ENCODE measurements at regions not wholly inside any gene's neighbourhood (a gene's known extent, or its start where the extent isn't known, plus 50 kb on each side); places are given as distances from the start of the nearest gene placed in this dataset.

GRCh38 chr5:166582416-166582815, 1709.0 kb upstream of the WWC1 start:
- Histone ChIP-seq H3K27me3 (no peaks in the 10 kb centered on the region), H3K4me3 (no peak overlapping the region), H3K27ac (no peak overlapping the region), H3K36me3 (no peaks in the 10 kb centered on the region), H3K9me3 (no peaks in the 10 kb centered on the region), H3K4me1 (no peaks in the 10 kb centered on the region)
- DNase-seq, result no peak
- in situ Hi-C loops (cut with MboI; ENCODE audit: low pct_ligation_motif_present in 1 of 4, low pct_unique_long_range_greater_than_20kb in 1 of 4, low sequenced_read_pairs in 3 of 4) (no loop called here), intact Hi-C loops (cut with DNase I; ENCODE audit: low total_unique reads) (no loop called here)
- TF ChIP-seq POLR2AphosphoS5 (IDR thresholded peaks at IDR 0.05), result no peak
- TF ChIP-seq POLR2A (IDR thresholded peaks at IDR 0.05), result no peak
- no peak for TF ChIP-seq EP300 (IDR thresholded peaks at IDR 0.05; ENCODE audit: low read depth)
- TF ChIP-seq CTCF (IDR thresholded peaks at IDR 0.05), result no peak
- 66 to 85% methylated on average over 3 to 4 of the region's 4 CpGs for WGBS, 2 donors (ENCODE audit: low coverage in 1 of 2)

- H3K4me3 ChIP-seq, result no peak overlapping the region
- DNase-seq, result no peak
- no peaks in the 10 kb centered on the region for H3K4me1 ChIP-seq
- H3K27me3 ChIP-seq, result no peaks in the 10 kb centered on the region
- in situ Hi-C loops (cut with MboI; ENCODE audit: low pct_ligation_motif_present in 1 of 4, low pct_unique_long_range_greater_than_20kb in 1 of 4, low sequenced_read_pairs in 3 of 4), result no loop called here
- intact Hi-C loops (cut with DNase I; ENCODE audit: low total_unique reads), result loop anchor here (5.0 kb wide), 1 partner anchor 1782 kb away; no protein-coding TSS in a partner anchor
- no peak for TF ChIP-seq CTCF (IDR thresholded peaks at IDR 0.05)
- no peak overlapping the region for H3K27ac ChIP-seq
- no peaks in the 10 kb centered on the region for H3K36me3 ChIP-seq
- H3K9me3 ChIP-seq, result no peaks in the 10 kb centered on the region
Measured at GRCh38 chr5:166594567-166594966, 1696.9 kb upstream of the WWC1 start.

- in situ Hi-C loops (cut with MboI; ENCODE audit: low pct_ligation_motif_present in 1 of 4, low pct_unique_long_range_greater_than_20kb in 1 of 4, low sequenced_read_pairs in 3 of 4), result no loop called here
- intact Hi-C loops (cut with DNase I; ENCODE audit: low total_unique reads), result no loop called here
- WGBS, 2 donors (ENCODE audit: low coverage in 1 of 2), result 51 to 57% methylated on average over 7 of the region's 7 CpGs
- TF ChIP-seq CTCF (IDR thresholded peaks at IDR 0.05) (no peak), POLR2AphosphoS5 (IDR thresholded peaks at IDR 0.05) (no peak), EP300 (IDR thresholded peaks at IDR 0.05; ENCODE audit: low read depth) (no peak), POLR2A (IDR thresholded peaks at IDR 0.05) (no peak)
- no peaks in the 10 kb centered on the region for H3K4me1 ChIP-seq
- no peak for DNase-seq
- no peak overlapping the region for H3K4me3 ChIP-seq
- H3K27me3 ChIP-seq, result no peaks in the 10 kb centered on the region
- no peaks in the 10 kb centered on the region for H3K36me3 ChIP-seq
- H3K9me3 ChIP-seq, result no peaks in the 10 kb centered on the region
- H3K27ac ChIP-seq, result no peak overlapping the region
Measured at GRCh38 chr5:166595274-166595951, 1696.0 kb upstream of the WWC1 start.

GRCh38 chr5:166596043-166596442, 1695.4 kb upstream of the WWC1 start:
- no peaks in the 10 kb centered on the region for H3K36me3 ChIP-seq
- intact Hi-C loops (cut with DNase I; ENCODE audit: low total_unique reads), result no loop called here
- in situ Hi-C loops (cut with MboI; ENCODE audit: low pct_ligation_motif_present in 1 of 4, low pct_unique_long_range_greater_than_20kb in 1 of 4, low sequenced_read_pairs in 3 of 4), result no loop called here

GRCh38 chr5:166602271-166602670, 1689.2 kb upstream of the WWC1 start:
- Histone ChIP-seq H3K27me3 (no peaks in the 10 kb centered on the region), H3K27ac (no peak overlapping the region), H3K4me3 (no peak overlapping the region), H3K4me1 (no peaks in the 10 kb centered on the region), H3K36me3 (no peaks in the 10 kb centered on the region), H3K9me3 (no peaks in the 10 kb centered on the region)
- intact Hi-C loops (cut with DNase I; ENCODE audit: low total_unique reads) (no loop called here), in situ Hi-C loops (cut with MboI; ENCODE audit: low pct_ligation_motif_present in 1 of 4, low pct_unique_long_range_greater_than_20kb in 1 of 4, low sequenced_read_pairs in 3 of 4) (no loop called here)
- WGBS, 2 donors (ENCODE audit: low coverage in 1 of 2), result 65 to 100% methylated on average over 2 of the region's 2 CpGs
- TF ChIP-seq POLR2A (IDR thresholded peaks at IDR 0.05) (no peak), POLR2AphosphoS5 (IDR thresholded peaks at IDR 0.05) (no peak), CTCF (IDR thresholded peaks at IDR 0.05) (no peak), EP300 (IDR thresholded peaks at IDR 0.05; ENCODE audit: low read depth) (no peak)
- no peak for DNase-seq

More at GRCh38 chr5:166596043-166596442, 1695.4 kb upstream of the WWC1 start:
- TF ChIP-seq EP300 (IDR thresholded peaks at IDR 0.05; ENCODE audit: low read depth), result no peak
- Histone ChIP-seq H3K4me3 (no peak overlapping the region), H3K27ac (no peak overlapping the region), H3K9me3 (no peaks in the 10 kb centered on the region), H3K27me3 (no peaks in the 10 kb centered on the region), H3K4me1 (no peaks in the 10 kb centered on the region)
- WGBS, 2 donors (ENCODE audit: low coverage in 1 of 2), result 73% methylated on average over 6 to 7 of the region's 7 CpGs
- DNase-seq, result no peak

Measured in transverse colon (tissue), 4 donors.